ENCODE measurements at regions not wholly inside any gene's neighbourhood (a gene's known extent, or its start where the extent isn't known, plus 50 kb on each side); places are given as distances from the start of the nearest gene placed in this dataset.
"Not testable (repeated sequence)": the region's sequence is repeated elsewhere in the genome, so short reads cannot be mapped to it uniquely, and the experiment has no call there.

GRCh38 chr20:5453745-5454144 lies 137.0 kb upstream of the PROKR2 start:
- not testable (repeated sequence) for H3K4me3 ChIP-seq
- WGBS, 2 donors: 4 to 15% methylated on average over 5 to 7 of the region's 7 CpGs

DNA sequence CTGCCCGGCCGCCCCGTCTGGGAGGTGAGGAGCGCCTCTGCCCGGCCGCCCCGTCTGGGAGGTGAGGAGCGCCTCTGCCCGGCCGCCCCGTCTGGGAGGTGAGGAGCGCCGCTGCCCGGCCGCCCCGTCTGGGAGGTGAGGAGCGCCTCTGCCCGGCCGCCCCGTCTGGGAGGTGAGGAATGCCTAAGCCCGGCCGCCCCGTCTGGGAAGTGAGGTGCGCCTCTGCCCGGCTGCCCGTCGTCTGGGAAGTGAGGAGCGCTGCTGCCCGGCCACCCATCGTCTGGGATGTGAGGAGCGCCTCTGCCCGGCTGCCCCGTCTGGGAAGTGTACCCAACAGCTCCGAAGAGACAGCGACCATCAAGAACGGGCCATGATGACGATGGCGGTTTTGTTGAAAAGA lies 136.6 kb upstream of the PROKR2 start:
- 60% methylated on average over 1 of the region's 38 CpGs; no CpG with 5 or more reads in 1 of the 2 donors for WGBS, 2 donors
- H3K36me3 ChIP-seq (replicated peaks in 1 of 2; ENCODE audit: insufficient read depth in 1 of 2, low read depth in 2 of 2); ATAC-seq; H3K4me3 ChIP-seq; H3K27ac ChIP-seq; H3K4me1 ChIP-seq; DNase-seq; H3K9me3 ChIP-seq; H3K27me3 ChIP-seq; intact Hi-C loops (cut with DNase I): not testable (repeated sequence)

More at GRCh38 chr20:5453745-5454144, 137.0 kb upstream of the PROKR2 start:
- DNase-seq; H3K4me1 ChIP-seq; H3K36me3 ChIP-seq (replicated peaks in 1 of 2; ENCODE audit: insufficient read depth in 1 of 2, low read depth in 2 of 2); intact Hi-C loops (cut with DNase I); H3K27me3 ChIP-seq; H3K9me3 ChIP-seq; ATAC-seq; H3K27ac ChIP-seq: not testable (repeated sequence)
- TF ChIP-seq CTCF (IDR thresholded peaks at IDR 0.05): peak in 1 of 7 experiments; percentile 4

DNA sequence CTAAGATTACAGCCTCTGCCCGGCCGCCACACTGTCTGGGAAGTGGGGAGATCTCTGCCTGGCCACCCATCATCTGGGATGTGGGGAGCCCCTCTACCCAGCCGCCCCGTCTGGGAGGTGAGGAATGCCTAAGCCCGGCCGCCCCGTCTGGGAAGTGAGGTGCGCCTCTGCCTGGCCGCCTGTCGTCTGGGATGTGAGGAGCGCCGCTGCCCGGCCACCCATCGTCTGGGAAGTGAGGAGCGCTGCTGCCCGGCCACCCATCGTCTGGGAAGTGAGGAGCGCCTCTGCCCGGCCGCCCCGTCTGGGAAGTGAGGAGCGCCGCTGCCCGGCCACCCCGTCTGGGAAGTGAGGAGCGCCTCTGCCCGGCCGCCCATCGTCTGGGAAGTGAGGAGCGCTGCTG lies 135.9 kb upstream of the PROKR2 start:
- ATAC-seq; H3K9me3 ChIP-seq; DNase-seq; H3K4me1 ChIP-seq; intact Hi-C loops (cut with DNase I); H3K27me3 ChIP-seq; H3K4me3 ChIP-seq; H3K36me3 ChIP-seq (replicated peaks in 1 of 2; ENCODE audit: insufficient read depth in 1 of 2, low read depth in 2 of 2); H3K27ac ChIP-seq: not testable (repeated sequence)
- 94 to 96% methylated on average over 24 to 26 of the region's 30 CpGs for whole genome bisulfite sequencing, 2 donors

DNA sequence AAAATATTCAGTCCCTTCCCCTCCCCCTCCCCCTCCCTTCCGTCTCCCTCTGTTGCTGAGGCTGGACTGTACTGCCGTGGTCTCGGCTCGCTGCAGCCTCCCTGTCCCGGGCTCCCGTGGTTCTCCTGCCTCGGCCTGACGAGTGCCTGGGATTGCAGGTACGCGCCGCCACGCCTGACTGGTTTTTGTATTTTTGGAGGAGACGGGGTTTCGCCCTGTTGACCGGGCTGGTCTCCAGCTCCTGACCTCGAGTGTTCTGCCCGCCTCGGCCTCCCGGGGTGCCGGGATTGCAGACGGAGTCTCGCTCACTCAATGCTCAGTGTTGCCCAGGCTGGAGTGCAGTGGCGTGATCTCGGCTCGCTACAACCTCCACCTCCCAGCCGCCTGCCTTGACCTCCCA lies 135.5 kb upstream of the PROKR2 start:
- H3K4me3 ChIP-seq; H3K36me3 ChIP-seq (replicated peaks in 1 of 2; ENCODE audit: insufficient read depth in 1 of 2, low read depth in 2 of 2); ATAC-seq; H3K9me3 ChIP-seq; H3K4me1 ChIP-seq; DNase-seq; H3K27me3 ChIP-seq; intact Hi-C loops (cut with DNase I); H3K27ac ChIP-seq: not testable (repeated sequence)
- WGBS, 2 donors: 93 to 100% methylated on average over 1 to 25 of the region's 26 CpGs

DNA sequence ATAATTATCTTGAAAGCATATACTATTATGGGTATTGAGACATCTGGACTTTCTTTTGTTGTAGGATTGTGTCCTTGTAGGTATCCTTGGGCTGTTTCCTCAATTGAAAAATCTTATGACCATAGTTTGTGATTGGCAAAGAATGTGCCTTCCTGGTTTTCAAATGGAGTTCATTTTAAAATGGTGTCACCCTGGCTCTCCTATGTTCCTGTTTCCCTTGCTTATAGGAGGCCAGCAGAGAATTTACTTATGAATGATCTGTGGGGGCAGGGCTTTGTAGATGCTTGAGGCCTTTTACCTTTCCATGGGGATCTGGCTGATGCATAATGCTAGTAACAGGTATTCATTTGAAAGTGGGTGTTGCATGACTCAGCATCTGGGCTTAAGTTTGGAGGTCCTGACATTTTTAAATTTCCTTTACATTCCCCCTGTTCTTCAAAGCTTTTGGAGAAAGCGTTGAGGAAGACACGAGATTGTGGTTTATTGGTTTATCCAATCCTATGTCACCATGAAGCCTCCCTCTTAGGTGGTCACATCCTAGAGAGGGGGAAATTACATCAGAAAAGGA lies 135.0 kb upstream of the PROKR2 start:
- intact Hi-C loops (cut with DNase I): no loop called here
- Histone ChIP-seq H3K4me1 (no peaks in the 10 kb centered on the region), H3K27me3 (no peaks in the 10 kb centered on the region), H3K36me3 (replicated peaks in 1 of 2; ENCODE audit: insufficient read depth in 1 of 2, low read depth in 2 of 2) (no peaks in the 10 kb centered on the region), H3K9me3 (no peaks in the 10 kb centered on the region), H3K27ac (no peak overlapping the region), H3K4me3 (no peak overlapping the region)
- WGBS, 2 donors: 83 to 87% methylated on average over 2 of the region's 2 CpGs
- DNase-seq (no peak), ATAC-seq (no peak)
- TF ChIP-seq POLR2A (IDR thresholded peaks at IDR 0.05) (no peak), CTCF (IDR thresholded peaks at IDR 0.05) (no peak)

- DNase-seq: peak; percentile 58 to 69 (median 62)
- intact Hi-C loops (cut with DNase I): loop anchor here (10.0 kb wide), 1 partner anchor 254 kb away; no protein-coding TSS in a partner anchor
These were observed 131.8 kb upstream of the PROKR2 start for GRCh38 chr20:5448449-5449118.

More at GRCh38 chr20:5448449-5449118, 131.8 kb upstream of the PROKR2 start:
- H3K27ac ChIP-seq: no peak overlapping the region
- H3K9me3 ChIP-seq: no peaks in the 10 kb centered on the region
- H3K27me3 ChIP-seq: no peaks in the 10 kb centered on the region
- TF ChIP-seq POLR2A (IDR thresholded peaks at IDR 0.05): no peak
- TF ChIP-seq CTCF (IDR thresholded peaks at IDR 0.05): peak; percentile 47 to 65 (median 55)
- 12 to 14% methylated on average over 10 of the region's 10 CpGs for WGBS, 2 donors
- no peaks in the 10 kb centered on the region for H3K4me1 ChIP-seq
- peak; percentile 47 for ATAC-seq
- no peaks in the 10 kb centered on the region for H3K36me3 ChIP-seq (replicated peaks in 1 of 2; ENCODE audit: insufficient read depth in 1 of 2, low read depth in 2 of 2)
- no peak overlapping the region for H3K4me3 ChIP-seq
